ENCODE measurements at regions not wholly inside any gene's neighbourhood (a gene's known extent, or its start where the extent isn't known, plus 50 kb on each side); places are given as distances from the start of the nearest gene placed in this dataset.
"Not testable (repeated sequence)": the region's sequence is repeated elsewhere in the genome, so short reads cannot be mapped to it uniquely, and the experiment has no call there.

DNA sequence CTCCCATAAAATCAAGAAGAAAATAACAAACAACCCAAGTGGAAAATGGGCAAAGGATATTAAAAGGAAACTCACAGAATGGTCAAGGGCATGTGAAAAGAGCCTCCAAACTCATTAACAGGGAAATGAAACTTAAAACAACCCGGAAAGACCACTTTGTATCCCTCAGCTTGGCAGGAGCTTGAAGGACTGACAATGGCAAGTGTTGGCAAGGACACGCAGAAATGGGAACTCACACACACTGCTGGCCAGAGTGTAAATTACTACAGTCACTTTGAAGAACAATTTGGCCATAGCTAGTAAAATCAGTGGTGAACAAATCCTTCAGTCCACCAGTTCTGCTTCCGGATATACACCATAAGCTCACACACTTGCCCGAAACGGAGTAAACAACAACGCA is 58.1 kb upstream of the SMURF2 start:
- H3K4me1 ChIP-seq (ENCODE audit: control insufficient read depth in 1 of 2, insufficient read depth in 2 of 2, low read length in 2 of 2); H3K14ac ChIP-seq (ENCODE audit: low read length); H3K9ac ChIP-seq (ENCODE audit: low read length); H4K12ac ChIP-seq (ENCODE audit: low read depth, low read length); H3K4ac ChIP-seq (ENCODE audit: low read depth, low read length); H2AK5ac ChIP-seq (ENCODE audit: low read length); H3K4me2 ChIP-seq (ENCODE audit: low read length); H4K8ac ChIP-seq (ENCODE audit: low read depth, low read length); H3K23ac ChIP-seq (ENCODE audit: low read length); H3K27ac ChIP-seq (ENCODE audit: low read depth, low read length); H3K36me3 ChIP-seq (ENCODE audit: control insufficient read depth in 1 of 2, insufficient read depth in 2 of 2, low read length in 2 of 2); H3K79me2 ChIP-seq (ENCODE audit: control insufficient read depth, insufficient read depth, low read length, poor library complexity); H3K27me3 ChIP-seq (ENCODE audit: insufficient read depth, low read length); H2AFZ ChIP-seq (ENCODE audit: insufficient read depth, low read length, poor library complexity); DNase-seq; H2BK120ac ChIP-seq (ENCODE audit: insufficient read depth, low read length, poor library complexity); H3K4me3 ChIP-seq (ENCODE audit: low read depth, low read length); H3K18ac ChIP-seq (ENCODE audit: low read length); H3K9me3 ChIP-seq (ENCODE audit: insufficient read depth, low read depth, low read length); H2BK5ac ChIP-seq (ENCODE audit: low read depth, low read length, poor library complexity): not testable (repeated sequence)
- no CpG with 5 or more reads among the region's 6 CpGs for WGBS (ENCODE audit: extremely low coverage, insufficient coverage, insufficient read length)
- Histone ChIP-seq H3K79me1 (ENCODE audit: low read length) (peaks cover 13% of the 10 kb centered on the region), H2BK12ac (ENCODE audit: low read length) (peak overlapping the region; percentile 58), H4K91ac (ENCODE audit: low read depth, low read length) (peak overlapping the region; percentile 14)

DNA sequence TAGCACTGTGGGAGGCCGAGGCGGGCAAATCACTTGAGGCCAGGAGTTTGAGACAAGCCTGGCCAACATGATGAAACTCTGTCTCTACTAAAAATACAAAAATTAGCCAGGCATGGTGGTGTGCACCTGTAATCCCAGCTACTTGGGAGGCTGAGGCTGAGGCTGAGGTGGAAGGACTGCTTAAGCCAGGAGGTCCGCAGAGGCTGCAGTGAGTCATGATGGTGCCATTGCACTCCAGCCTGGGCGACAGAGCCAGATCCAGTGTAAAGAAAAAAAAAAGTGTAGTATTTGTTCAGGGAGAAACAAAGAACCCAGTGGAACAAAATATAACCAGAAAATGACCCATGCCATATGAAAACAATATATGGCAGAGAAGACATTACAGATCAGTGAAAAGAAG is 57.4 kb upstream of the SMURF2 start:
- not testable (repeated sequence) for H3K27ac ChIP-seq (ENCODE audit: low read depth, low read length); H3K18ac ChIP-seq (ENCODE audit: low read length); H2BK120ac ChIP-seq (ENCODE audit: insufficient read depth, low read length, poor library complexity); H3K4me3 ChIP-seq (ENCODE audit: low read depth, low read length); H2AK5ac ChIP-seq (ENCODE audit: low read length); H2BK5ac ChIP-seq (ENCODE audit: low read depth, low read length, poor library complexity); H2AFZ ChIP-seq (ENCODE audit: insufficient read depth, low read length, poor library complexity); H3K27me3 ChIP-seq (ENCODE audit: insufficient read depth, low read length); H3K36me3 ChIP-seq (ENCODE audit: control insufficient read depth in 1 of 2, insufficient read depth in 2 of 2, low read length in 2 of 2); H3K9ac ChIP-seq (ENCODE audit: low read length); DNase-seq; H3K4me2 ChIP-seq (ENCODE audit: low read length); H3K9me3 ChIP-seq (ENCODE audit: insufficient read depth, low read depth, low read length); H3K14ac ChIP-seq (ENCODE audit: low read length); H3K4ac ChIP-seq (ENCODE audit: low read depth, low read length); H4K12ac ChIP-seq (ENCODE audit: low read depth, low read length); H3K23ac ChIP-seq (ENCODE audit: low read length); H3K79me2 ChIP-seq (ENCODE audit: control insufficient read depth, insufficient read depth, low read length, poor library complexity); H4K8ac ChIP-seq (ENCODE audit: low read depth, low read length); H4K91ac ChIP-seq (ENCODE audit: low read depth, low read length); H3K4me1 ChIP-seq (ENCODE audit: control insufficient read depth in 1 of 2, insufficient read depth in 2 of 2, low read length in 2 of 2)
- Histone ChIP-seq H3K79me1 (ENCODE audit: low read length) (peaks cover 13% of the 10 kb centered on the region), H2BK12ac (ENCODE audit: low read length) (peak overlapping the region; percentile 16)
- WGBS (ENCODE audit: extremely low coverage, insufficient coverage, insufficient read length): no CpG with 5 or more reads among the region's 4 CpGs

DNA sequence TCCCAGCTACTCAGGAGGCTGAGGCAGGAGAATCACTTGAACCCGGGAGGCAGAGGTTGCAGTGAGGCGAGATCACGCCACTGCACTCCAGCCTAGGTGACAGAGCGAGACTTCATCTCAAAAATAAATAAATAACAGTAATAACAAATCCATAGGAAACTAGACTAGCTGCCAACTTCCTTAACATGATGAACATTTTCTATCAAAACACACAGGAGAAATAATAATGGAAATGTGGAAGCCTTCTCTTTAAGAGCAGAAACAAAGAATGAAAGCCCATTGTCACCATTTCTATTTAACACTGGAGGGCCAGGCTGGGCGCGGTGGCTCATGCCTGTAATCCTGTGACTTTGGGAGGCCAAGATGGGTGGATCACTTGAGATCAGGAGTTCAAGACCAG is 56.7 kb upstream of the SMURF2 start:
- H2BK120ac ChIP-seq (ENCODE audit: insufficient read depth, low read length, poor library complexity); H3K23ac ChIP-seq (ENCODE audit: low read length); H3K9ac ChIP-seq (ENCODE audit: low read length); H4K8ac ChIP-seq (ENCODE audit: low read depth, low read length); H4K91ac ChIP-seq (ENCODE audit: low read depth, low read length); DNase-seq; H3K79me2 ChIP-seq (ENCODE audit: control insufficient read depth, insufficient read depth, low read length, poor library complexity); H4K12ac ChIP-seq (ENCODE audit: low read depth, low read length); H3K4me3 ChIP-seq (ENCODE audit: low read depth, low read length); H3K27ac ChIP-seq (ENCODE audit: low read depth, low read length); H2AFZ ChIP-seq (ENCODE audit: insufficient read depth, low read length, poor library complexity); H3K27me3 ChIP-seq (ENCODE audit: insufficient read depth, low read length); H3K14ac ChIP-seq (ENCODE audit: low read length); H3K4me2 ChIP-seq (ENCODE audit: low read length); H3K4ac ChIP-seq (ENCODE audit: low read depth, low read length); H2BK12ac ChIP-seq (ENCODE audit: low read length); H3K4me1 ChIP-seq (ENCODE audit: control insufficient read depth in 1 of 2, insufficient read depth in 2 of 2, low read length in 2 of 2); H2BK5ac ChIP-seq (ENCODE audit: low read depth, low read length, poor library complexity); H3K36me3 ChIP-seq (ENCODE audit: control insufficient read depth in 1 of 2, insufficient read depth in 2 of 2, low read length in 2 of 2); H2AK5ac ChIP-seq (ENCODE audit: low read length); H3K9me3 ChIP-seq (ENCODE audit: insufficient read depth, low read depth, low read length); H3K18ac ChIP-seq (ENCODE audit: low read length): not testable (repeated sequence)
- no CpG with 5 or more reads among the region's 6 CpGs for WGBS (ENCODE audit: extremely low coverage, insufficient coverage, insufficient read length)
- peaks cover 12% of the 10 kb centered on the region for H3K79me1 ChIP-seq (ENCODE audit: low read length)

DNA sequence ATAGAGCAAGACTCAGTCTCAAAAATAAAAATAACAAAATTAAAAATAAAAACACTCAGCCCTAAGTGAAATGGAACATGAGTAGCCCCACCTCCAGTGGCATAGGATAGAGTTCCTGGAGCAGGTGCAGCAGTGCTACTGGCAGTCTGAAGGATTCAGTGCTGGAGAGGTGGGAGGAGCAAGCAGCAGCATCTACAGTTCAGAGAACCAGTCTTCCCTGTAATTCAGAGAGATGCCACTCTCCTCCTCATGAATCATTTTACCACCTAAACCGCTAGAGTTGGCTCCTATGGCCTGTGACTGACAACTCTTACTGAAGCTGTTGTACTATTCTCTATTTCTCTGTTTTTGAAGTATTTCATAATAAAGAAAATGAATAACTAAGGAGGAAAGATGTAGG is 56.0 kb upstream of the SMURF2 start:
- H3K27me3 ChIP-seq (ENCODE audit: insufficient read depth, low read length): no peaks in the 10 kb centered on the region
- H2BK12ac ChIP-seq (ENCODE audit: low read length): no peak overlapping the region
- WGBS (ENCODE audit: extremely low coverage, insufficient coverage, insufficient read length): no CpG with 5 or more reads among the region's 1 CpG
- H4K91ac ChIP-seq (ENCODE audit: low read depth, low read length): no peak overlapping the region
- no peak for DNase-seq
- no peak overlapping the region for H3K9ac ChIP-seq (ENCODE audit: low read length)
- no peak overlapping the region for H3K14ac ChIP-seq (ENCODE audit: low read length)
- peaks cover 17% of the 10 kb centered on the region for H3K79me1 ChIP-seq (ENCODE audit: low read length)
- no peak overlapping the region for H2AFZ ChIP-seq (ENCODE audit: insufficient read depth, low read length, poor library complexity)
- no peak overlapping the region for H2BK5ac ChIP-seq (ENCODE audit: low read depth, low read length, poor library complexity)
- H4K12ac ChIP-seq (ENCODE audit: low read depth, low read length): no peak overlapping the region
- H3K79me2 ChIP-seq (ENCODE audit: control insufficient read depth, insufficient read depth, low read length, poor library complexity): peaks cover 2% of the 10 kb centered on the region
- H3K4me3 ChIP-seq (ENCODE audit: low read depth, low read length): no peak overlapping the region
- no peaks in the 10 kb centered on the region for H3K36me3 ChIP-seq (ENCODE audit: control insufficient read depth in 1 of 2, insufficient read depth in 2 of 2, low read length in 2 of 2)
- H3K27ac ChIP-seq (ENCODE audit: low read depth, low read length): no peak overlapping the region
- H3K23ac ChIP-seq (ENCODE audit: low read length): no peak overlapping the region
- H3K4me1 ChIP-seq (ENCODE audit: control insufficient read depth in 1 of 2, insufficient read depth in 2 of 2, low read length in 2 of 2): peaks cover 5 to 7% of the 10 kb centered on the region in 2 experiments
- no peak overlapping the region for H3K4me2 ChIP-seq (ENCODE audit: low read length)
- peaks cover 2% of the 10 kb centered on the region for H3K9me3 ChIP-seq (ENCODE audit: insufficient read depth, low read depth, low read length)
- H2BK120ac ChIP-seq (ENCODE audit: insufficient read depth, low read length, poor library complexity): no peak overlapping the region
- no peak overlapping the region for H2AK5ac ChIP-seq (ENCODE audit: low read length)
- no peak overlapping the region for H3K18ac ChIP-seq (ENCODE audit: low read length)
- no peak overlapping the region for H3K4ac ChIP-seq (ENCODE audit: low read depth, low read length)
- no peak overlapping the region for H4K8ac ChIP-seq (ENCODE audit: low read depth, low read length)

Data from trophoblast cell (in vitro differentiated cells and primary cell).